KOPT-K1 (cell line): ENCODE measurements at regions not wholly inside any gene's neighbourhood (a gene's known extent, or its start where the extent isn't known, plus 50 kb on each side); places are given as distances from the start of the nearest gene placed in this dataset.

Experiments
- H3K27ac ChIP-seq: fragments of 200-600 bp; sonication (generic); 2 replicates; pipeline ENCODE4 v1.5.1; 2016; ENCODE audit warnings: antibody characterized with exemption, mild to moderate bottlenecking, low read depth, low read length; ENCODE audit not compliant: poor library complexity, severe bottlenecking
- H3K36me3 ChIP-seq: fragments of 200-600 bp; sonication (generic); 2 replicates; pipeline ENCODE4 v1.5.1; 2017; ENCODE audit warnings: antibody characterized with exemption, mild to moderate bottlenecking, low read length, moderate library complexity; ENCODE audit not compliant: insufficient read depth
- H3K9me3 ChIP-seq: fragments of 200-600 bp; sonication (generic); 2 replicates; pipeline ENCODE4 v1.5.1; 2017; ENCODE audit warnings: antibody characterized with exemption, low read length, mild to moderate bottlenecking; ENCODE audit not compliant: insufficient read depth, poor library complexity, severe bottlenecking

DNA sequence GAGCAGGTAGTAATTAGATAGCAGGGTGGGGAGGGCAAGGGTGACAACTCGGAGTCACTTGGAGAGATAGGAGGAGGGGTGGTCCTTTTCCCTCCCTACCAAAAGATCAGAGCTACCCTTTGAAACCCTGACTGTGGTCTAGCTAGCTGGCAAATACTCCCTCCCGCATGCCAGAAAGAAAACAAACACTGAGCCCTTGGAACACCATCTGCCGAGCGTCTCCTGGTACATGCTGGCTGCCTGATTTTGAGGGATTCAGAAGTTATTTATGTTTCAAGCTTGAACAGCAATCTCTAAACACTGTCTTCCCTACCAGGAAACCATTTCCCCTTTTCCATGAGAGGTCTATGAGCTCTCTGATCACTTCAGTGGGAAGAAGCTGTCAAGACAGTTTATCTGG, 291.6 kb upstream of the CFAP20DC start:
- H3K9me3 ChIP-seq: no peaks in the 10 kb centered on the region
- no peaks in the 10 kb centered on the region for H3K36me3 ChIP-seq

DNA sequence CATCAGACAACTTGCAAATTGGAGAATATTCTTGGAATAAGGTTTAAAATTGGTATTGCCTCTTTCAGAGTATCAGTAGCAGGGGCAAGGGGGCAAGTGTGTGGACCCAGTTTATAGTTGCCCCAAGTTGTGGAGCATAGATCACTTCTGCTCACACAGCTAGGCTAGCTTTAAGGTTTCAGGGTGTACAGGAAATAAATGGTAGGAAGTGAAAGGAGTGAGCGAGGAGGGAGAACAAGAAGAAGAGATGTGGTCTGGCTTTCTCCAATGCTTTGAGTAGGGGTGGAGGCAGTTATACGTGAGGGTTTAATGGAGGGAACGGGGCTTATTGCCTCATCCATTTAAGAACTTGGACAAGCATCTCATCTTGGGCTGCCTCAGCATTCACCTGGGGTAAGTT, 290.0 kb upstream of the CFAP20DC start:
- Histone ChIP-seq H3K36me3 (no peaks in the 10 kb centered on the region), H3K27ac (no peak overlapping the region), H3K9me3 (no peaks in the 10 kb centered on the region)

More for the DNA sequence above, 291.6 kb upstream of the CFAP20DC start:
- no peak overlapping the region for H3K27ac ChIP-seq

DNA sequence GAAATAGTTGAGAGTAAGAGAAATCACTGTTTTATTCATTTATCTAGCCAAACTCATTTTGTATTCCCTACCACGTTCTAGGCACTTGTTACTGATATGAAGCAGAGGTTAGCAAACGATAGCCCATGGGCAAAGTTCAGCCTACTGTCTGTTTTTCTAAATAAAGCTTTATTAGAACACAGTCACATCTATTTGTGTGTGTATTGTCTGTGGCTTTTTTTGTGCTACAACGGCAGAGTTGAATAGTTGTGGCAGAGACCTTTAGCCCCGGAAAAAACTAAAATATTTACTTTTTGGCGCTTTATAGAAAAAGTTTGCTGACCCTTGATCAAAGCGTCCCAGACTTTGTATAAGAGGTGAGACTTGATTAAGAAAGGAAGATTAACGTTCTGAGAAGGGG, 289.1 kb upstream of the CFAP20DC start:
- Histone ChIP-seq H3K36me3 (no peaks in the 10 kb centered on the region), H3K9me3 (peaks cover under 1% of the 10 kb centered on the region), H3K27ac (no peak overlapping the region)

- Histone ChIP-seq H3K9me3 (peaks cover 6% of the 10 kb centered on the region), H3K36me3 (no peaks in the 10 kb centered on the region), H3K27ac (no peak overlapping the region)
Observed at GRCh38 chr3:59335338-59335737, 285.5 kb upstream of the CFAP20DC start.

DNA sequence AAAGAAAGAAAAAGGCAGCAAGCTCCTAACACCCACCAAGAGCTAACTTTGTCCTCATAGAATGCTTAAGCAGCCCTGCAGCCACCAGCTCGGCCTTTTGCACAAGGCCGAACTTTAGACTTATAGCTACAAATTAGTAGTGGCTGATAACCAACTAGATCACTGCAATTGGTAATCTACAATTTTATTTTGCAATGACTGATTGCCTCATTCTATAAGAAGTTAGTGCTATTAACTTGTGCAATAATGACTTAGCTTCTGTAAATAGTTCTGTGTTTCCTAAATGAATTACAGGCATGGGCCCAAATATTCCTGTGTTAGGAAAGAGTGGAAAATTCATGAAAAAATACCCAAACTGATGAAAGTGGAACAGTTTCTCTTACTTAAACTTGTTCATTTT, 284.8 kb upstream of the CFAP20DC start:
- H3K9me3 ChIP-seq: peaks cover 6% of the 10 kb centered on the region

DNA sequence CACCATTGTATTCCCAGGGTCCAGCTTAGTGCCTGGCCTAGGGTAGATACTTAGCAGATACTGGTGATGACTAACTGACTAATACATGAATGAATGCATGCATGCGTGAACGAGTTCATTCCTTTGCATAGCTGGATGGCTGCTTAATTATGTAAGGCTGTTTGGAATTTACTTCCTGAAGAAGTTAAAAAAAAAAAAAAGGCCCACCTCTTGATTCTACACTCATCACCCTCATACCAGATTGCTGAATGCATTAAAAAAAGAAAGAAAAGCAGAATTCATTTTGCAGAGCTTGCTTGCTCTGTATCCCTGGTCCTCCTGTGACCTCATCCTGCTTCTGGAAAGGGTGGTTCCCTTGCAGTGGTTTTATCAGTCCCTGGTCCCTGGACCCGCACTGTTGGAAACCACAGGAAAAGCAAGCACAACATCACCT, 277.6 kb upstream of the CFAP20DC start:
- no peaks in the 10 kb centered on the region for H3K36me3 ChIP-seq
- H3K27ac ChIP-seq: no peak overlapping the region
- H3K9me3 ChIP-seq: no peaks in the 10 kb centered on the region

More for the DNA sequence above, 284.8 kb upstream of the CFAP20DC start:
- Histone ChIP-seq H3K27ac (no peak overlapping the region), H3K36me3 (no peaks in the 10 kb centered on the region)

DNA sequence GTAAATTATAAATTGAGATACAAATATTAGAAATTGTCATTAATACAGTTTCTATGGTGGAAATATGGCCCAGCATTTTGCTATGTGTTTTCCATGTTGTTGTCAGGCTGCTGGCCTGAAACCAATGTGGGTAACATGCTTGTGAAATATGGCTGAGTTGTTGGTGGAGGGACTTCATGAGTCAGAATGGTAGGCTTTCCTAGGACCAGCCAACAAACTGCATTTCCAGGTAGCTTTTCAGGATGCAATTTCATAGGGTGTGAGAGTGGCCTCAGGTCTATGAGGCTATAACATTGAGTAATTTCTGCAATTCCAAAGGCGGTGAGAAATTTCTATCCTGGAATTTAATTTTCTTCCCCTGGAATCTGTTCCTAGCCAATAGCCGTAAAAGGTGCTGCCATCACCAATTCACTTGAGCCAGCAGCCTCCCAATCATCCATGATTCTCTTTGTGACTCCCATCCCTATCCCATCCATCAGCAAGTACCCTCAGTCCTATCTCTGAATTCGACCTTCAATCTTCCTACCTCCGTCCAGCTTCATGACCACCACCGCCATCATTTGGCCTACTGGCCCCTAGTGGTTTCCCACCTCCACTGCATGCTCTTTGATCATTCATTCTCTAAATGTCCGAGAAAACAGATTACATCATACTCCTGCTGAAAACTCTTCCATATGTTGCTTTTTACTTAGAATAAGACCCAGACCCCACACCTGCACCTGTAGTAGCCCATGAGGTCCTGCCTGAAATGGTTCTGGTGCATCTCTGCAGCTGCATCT, 276.6 kb upstream of the CFAP20DC start:
- no peaks in the 10 kb centered on the region for H3K36me3 ChIP-seq
- H3K9me3 ChIP-seq: no peaks in the 10 kb centered on the region
- H3K27ac ChIP-seq: no peak overlapping the region

GRCh38 chr3:59321881-59322540, 272.2 kb upstream of the CFAP20DC start:
- H3K27ac ChIP-seq: no peak overlapping the region
- no peaks in the 10 kb centered on the region for H3K36me3 ChIP-seq

DNA sequence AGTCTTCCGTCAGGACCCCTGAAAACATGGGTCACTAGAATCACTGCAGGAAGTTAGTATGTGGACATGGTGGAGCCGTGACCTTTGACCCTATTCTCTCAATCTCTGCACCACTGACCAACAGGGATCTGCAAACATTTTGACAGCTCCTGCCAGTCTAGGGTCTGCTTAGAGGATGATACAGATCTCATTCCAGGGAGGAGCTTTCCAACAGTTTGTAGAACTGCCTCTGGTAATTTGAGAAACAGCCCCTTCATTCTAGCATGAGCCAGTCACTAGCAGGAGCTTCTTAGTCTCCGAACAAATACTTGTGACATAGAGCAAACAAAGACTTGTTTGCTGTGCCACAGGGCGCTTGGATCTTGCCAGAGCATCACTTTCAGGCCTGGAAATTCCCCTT, 270.3 kb upstream of the CFAP20DC start:
- no peaks in the 10 kb centered on the region for H3K36me3 ChIP-seq
- H3K9me3 ChIP-seq: no peaks in the 10 kb centered on the region
- H3K27ac ChIP-seq: no peak overlapping the region

More at GRCh38 chr3:59321881-59322540, 272.2 kb upstream of the CFAP20DC start:
- H3K9me3 ChIP-seq: no peaks in the 10 kb centered on the region

DNA sequence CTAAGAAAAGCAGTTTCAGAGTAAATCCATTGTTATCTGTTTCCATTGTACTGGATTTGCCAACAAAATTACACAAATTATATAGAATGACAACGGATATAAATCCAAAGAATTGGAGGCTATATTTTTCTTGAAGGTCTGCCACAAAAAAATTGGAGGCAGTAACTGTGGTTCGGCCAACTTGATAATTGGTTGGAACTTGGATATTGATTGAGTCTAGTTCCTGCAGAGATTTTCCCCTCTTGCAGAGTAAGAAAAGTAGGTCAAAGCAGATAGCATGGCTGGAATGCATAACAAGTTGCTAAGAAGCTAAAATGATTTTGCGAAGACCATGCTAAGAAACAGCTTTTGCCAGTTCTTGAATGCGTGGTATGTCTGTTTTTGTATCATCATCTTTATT, 269.6 kb upstream of the CFAP20DC start:
- Histone ChIP-seq H3K27ac (no peak overlapping the region), H3K36me3 (no peaks in the 10 kb centered on the region), H3K9me3 (no peaks in the 10 kb centered on the region)

DNA sequence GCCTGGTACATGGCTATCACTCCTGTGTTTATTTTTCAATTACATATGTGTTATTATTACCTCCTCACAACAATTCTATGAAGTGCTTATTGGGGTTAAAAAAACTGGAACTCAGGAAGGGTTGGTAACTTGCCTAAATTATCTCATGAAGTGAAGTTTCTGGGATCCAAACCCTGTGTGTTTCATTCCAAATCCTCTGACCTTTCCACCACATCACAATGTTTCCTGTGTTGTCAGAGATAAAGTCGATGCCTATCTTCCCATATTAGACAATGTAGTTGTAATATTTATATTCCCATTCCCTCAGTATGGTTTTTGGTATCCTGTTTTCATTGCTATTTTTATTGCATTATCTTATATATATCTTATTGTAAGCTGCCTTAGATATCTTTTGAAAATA, 269.1 kb upstream of the CFAP20DC start:
- Histone ChIP-seq H3K36me3 (no peaks in the 10 kb centered on the region), H3K27ac (no peak overlapping the region), H3K9me3 (no peaks in the 10 kb centered on the region)

GRCh38 chr3:59317386-59317785, 267.6 kb upstream of the CFAP20DC start:
- no peaks in the 10 kb centered on the region for H3K9me3 ChIP-seq
- H3K36me3 ChIP-seq: no peaks in the 10 kb centered on the region
- H3K27ac ChIP-seq: no peak overlapping the region

DNA sequence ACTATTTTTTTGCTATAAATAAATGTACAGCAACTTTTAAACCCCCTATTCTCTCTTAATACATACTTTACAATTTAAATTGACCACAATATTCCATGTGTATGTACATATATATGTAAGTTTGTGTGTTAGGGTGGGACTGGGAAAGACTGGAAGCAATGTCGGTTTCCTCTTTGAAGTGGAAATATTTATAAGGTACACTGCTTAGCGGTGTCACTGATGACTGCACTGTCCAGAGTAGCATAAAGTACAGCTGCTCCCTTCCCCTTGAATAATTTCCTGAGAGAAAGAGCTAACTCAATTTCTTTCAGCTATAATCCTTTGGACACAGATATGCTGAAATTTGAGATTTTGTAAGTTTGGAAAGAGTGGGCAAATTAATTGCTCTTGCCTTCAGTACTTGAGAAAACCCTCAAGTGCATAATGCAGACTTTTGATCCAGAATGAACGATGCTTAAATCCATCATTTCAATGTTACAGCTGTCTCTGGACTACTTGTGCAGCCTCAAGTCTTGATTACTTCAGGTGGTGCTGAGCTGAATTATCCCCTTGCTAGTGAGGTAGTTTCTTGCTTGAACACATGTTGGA, 267.0 kb upstream of the CFAP20DC start:
- Histone ChIP-seq H3K27ac (no peak overlapping the region), H3K36me3 (no peaks in the 10 kb centered on the region), H3K9me3 (no peaks in the 10 kb centered on the region)

- Histone ChIP-seq H3K27ac (no peak overlapping the region), H3K36me3 (no peaks in the 10 kb centered on the region), H3K9me3 (no peaks in the 10 kb centered on the region)
Observed at GRCh38 chr3:59313365-59313764, 263.5 kb upstream of the CFAP20DC start.

- Histone ChIP-seq H3K9me3 (no peaks in the 10 kb centered on the region), H3K36me3 (no peaks in the 10 kb centered on the region), H3K27ac (no peak overlapping the region)
Observed at GRCh38 chr3:59311231-59311630, 261.4 kb upstream of the CFAP20DC start.
